Lower lobe of right lung (tissue), 2 donors: ENCODE measurements at regions not wholly inside any gene's neighbourhood (a gene's known extent, or its start where the extent isn't known, plus 50 kb on each side); places are given as distances from the start of the nearest gene placed in this dataset.

ENCODE experiments used
- ATAC-seq, 2 donors: fragments of 200-7000 bp; cut with Tn5 transposase; one replicate each; pipeline ENCODE4 v1.9.1; 2020 to 2022; ENCODE audit warnings: mild to moderate bottlenecking in 2 of 2, moderate library complexity in 2 of 2
- DNase-seq: peaks from one replicate; pipeline ENCODE4 v3.0.0-alpha.2; 2020
- H3K27ac ChIP-seq: fragments of 200-600 bp; one replicate; pipeline ENCODE4 v1.8.0; 2022
- H3K27me3 ChIP-seq: fragments of 200-600 bp; one replicate; pipeline ENCODE4 v1.8.0; 2022; ENCODE audit warnings: low read depth
- H3K36me3 ChIP-seq: fragments of 200-600 bp; one replicate; pipeline ENCODE4 v1.8.0; 2022; ENCODE audit warnings: mild to moderate bottlenecking
- H3K4me1 ChIP-seq: fragments of 200-600 bp; one replicate; pipeline ENCODE4 v1.8.0; 2022
- H3K4me3 ChIP-seq: fragments of 200-600 bp; one replicate; pipeline ENCODE4 v1.8.0; 2022; ENCODE audit warnings: mild to moderate bottlenecking
- H3K9me3 ChIP-seq: fragments of 200-600 bp; one replicate; pipeline ENCODE4 v1.8.0; 2022
- intact Hi-C: fragments of 100-400 bp; cut with DNase I; formaldehyde crosslinking; loops from one replicate; pipeline ENCODE4 v1.11.0; 2022
- TF ChIP-seq, protein P1 (sequence below): fragments of 200-600 bp; IDR thresholded peaks from one replicate; pipeline ENCODE4 v1.8.0; 2022; ENCODE audit warnings: antibody characterized with exemption, mild to moderate bottlenecking
- donor health status: DM: no; HTN: yes; CAD: no; lungs with severe emphysema.

- no peaks in the 10 kb centered on the region for H3K27me3 ChIP-seq
- TF ChIP-seq, protein P1, sequence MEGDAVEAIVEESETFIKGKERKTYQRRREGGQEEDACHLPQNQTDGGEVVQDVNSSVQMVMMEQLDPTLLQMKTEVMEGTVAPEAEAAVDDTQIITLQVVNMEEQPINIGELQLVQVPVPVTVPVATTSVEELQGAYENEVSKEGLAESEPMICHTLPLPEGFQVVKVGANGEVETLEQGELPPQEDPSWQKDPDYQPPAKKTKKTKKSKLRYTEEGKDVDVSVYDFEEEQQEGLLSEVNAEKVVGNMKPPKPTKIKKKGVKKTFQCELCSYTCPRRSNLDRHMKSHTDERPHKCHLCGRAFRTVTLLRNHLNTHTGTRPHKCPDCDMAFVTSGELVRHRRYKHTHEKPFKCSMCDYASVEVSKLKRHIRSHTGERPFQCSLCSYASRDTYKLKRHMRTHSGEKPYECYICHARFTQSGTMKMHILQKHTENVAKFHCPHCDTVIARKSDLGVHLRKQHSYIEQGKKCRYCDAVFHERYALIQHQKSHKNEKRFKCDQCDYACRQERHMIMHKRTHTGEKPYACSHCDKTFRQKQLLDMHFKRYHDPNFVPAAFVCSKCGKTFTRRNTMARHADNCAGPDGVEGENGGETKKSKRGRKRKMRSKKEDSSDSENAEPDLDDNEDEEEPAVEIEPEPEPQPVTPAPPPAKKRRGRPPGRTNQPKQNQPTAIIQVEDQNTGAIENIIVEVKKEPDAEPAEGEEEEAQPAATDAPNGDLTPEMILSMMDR, result no peak
- H3K4me3 ChIP-seq, result no peak overlapping the region
- no peaks in the 10 kb centered on the region for H3K4me1 ChIP-seq
- no peaks in the 10 kb centered on the region for H3K36me3 ChIP-seq
- DNase-seq, result no peak
- H3K27ac ChIP-seq, result no peak overlapping the region
- intact Hi-C loops, result no loop called here
- H3K9me3 ChIP-seq, result no peaks in the 10 kb centered on the region
- ATAC-seq, result no peak
Measured at GRCh38 chr2:155203178-155203577, 504.7 kb downstream of the KCNJ3 start.

DNA sequence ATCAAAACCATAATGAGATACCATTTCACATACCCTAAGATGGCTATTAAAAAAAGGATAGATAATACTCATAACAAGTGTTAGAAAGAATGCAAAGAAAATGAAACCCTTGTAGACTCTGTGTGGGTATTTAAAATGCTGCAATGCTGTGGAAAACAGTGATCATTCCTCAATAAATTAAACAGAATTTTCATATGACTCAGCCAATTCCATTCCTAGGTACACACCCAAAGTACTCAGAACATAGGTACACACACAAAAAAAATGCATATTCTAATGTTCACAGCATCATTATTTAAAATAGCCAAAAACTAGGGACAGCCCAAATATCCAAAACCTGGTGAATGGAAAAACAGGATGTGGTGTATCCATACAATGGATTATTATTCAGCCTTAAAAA, 502.3 kb downstream of the KCNJ3 start:
- H3K36me3 ChIP-seq, result no peaks in the 10 kb centered on the region
- H3K27me3 ChIP-seq, result no peaks in the 10 kb centered on the region
- no peak overlapping the region for H3K27ac ChIP-seq
- no peaks in the 10 kb centered on the region for H3K4me1 ChIP-seq
- ATAC-seq (no peak), DNase-seq (no peak)
- no peak overlapping the region for H3K4me3 ChIP-seq
- TF ChIP-seq, protein P1, result no peak
- intact Hi-C loops, result no loop called here
- no peaks in the 10 kb centered on the region for H3K9me3 ChIP-seq

DNA sequence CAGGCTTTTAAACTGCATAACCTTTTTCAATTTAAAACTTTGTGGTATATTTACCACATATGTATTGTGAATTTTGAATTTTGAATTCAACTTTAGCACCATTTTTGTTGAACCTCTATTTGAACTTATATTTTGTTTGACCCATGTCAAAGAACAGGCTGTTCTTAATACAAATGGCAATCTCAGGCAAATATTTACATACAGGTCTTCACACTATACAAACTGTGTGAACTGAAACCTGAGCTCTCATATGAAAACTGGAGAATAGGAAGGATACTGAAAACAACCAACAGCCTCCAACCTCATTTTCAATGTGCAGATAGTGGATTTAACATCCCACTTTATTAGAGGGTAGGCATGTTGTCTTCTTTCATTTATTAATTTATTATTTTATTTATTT, 491.8 kb downstream of the KCNJ3 start:
- no peak for ATAC-seq
- H3K27ac ChIP-seq, result no peak overlapping the region

DNA sequence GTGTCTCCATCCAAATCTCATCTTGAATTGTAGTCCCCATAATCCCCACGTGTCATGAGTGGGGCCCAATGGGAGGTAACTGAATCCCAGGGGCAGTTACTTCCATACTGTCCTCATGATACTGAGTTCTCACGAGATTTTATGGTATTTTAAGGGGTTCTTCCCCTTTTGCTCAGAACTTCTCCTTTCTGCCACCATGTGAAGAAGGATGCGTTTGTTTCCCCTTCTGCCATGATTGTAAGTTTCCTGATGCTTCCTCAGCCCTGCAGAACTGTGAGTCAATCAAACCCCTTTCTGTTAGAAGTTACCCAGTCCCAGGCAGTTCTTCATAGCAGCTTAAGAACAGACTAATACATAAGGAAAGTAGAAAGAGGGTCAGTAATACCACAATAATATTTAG, 480.4 kb downstream of the KCNJ3 start:
- TF ChIP-seq, protein P1, result no peak
- DNase-seq (no peak), ATAC-seq (no peak)
- no peaks in the 10 kb centered on the region for H3K4me1 ChIP-seq
- intact Hi-C loops, result no loop called here
- H3K27ac ChIP-seq, result no peak overlapping the region
- no peaks in the 10 kb centered on the region for H3K36me3 ChIP-seq
- H3K4me3 ChIP-seq, result no peak overlapping the region
- no peaks in the 10 kb centered on the region for H3K9me3 ChIP-seq
- no peaks in the 10 kb centered on the region for H3K27me3 ChIP-seq

More for the DNA sequence above, 491.8 kb downstream of the KCNJ3 start:
- Histone ChIP-seq H3K4me1 (no peaks in the 10 kb centered on the region), H3K36me3 (no peaks in the 10 kb centered on the region), H3K4me3 (no peak overlapping the region), H3K27me3 (no peaks in the 10 kb centered on the region), H3K9me3 (no peaks in the 10 kb centered on the region)
- intact Hi-C loops, result no loop called here
- DNase-seq, result no peak
- TF ChIP-seq, protein P1, result no peak

GRCh38 chr2:155176345-155176744, 477.9 kb downstream of the KCNJ3 start:
- Histone ChIP-seq H3K27ac (no peak overlapping the region), H3K27me3 (no peaks in the 10 kb centered on the region), H3K4me1 (no peaks in the 10 kb centered on the region), H3K9me3 (no peaks in the 10 kb centered on the region), H3K36me3 (no peaks in the 10 kb centered on the region), H3K4me3 (no peak overlapping the region)
- intact Hi-C loops, result no loop called here
- DNase-seq, result no peak
- ATAC-seq, result no peak
- TF ChIP-seq, protein P1, result no peak

DNA sequence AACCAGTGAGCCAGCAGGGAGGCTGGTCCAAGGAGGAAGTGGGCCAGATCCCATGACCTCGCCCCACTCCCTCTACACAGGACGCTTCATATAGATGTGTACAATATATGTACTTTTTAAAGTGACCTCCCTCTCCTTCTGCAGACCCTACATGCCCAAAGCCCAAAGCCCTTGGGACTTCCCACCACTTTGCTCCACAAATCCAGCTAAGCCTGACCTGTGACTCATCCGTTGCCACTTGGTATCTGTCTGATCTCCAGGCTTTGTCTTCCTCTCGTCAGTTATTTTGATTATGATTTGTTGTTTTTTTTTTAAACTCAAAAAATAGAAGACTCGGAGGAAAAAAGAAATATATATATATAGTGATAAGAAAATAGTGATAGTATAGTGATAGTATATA, 470.8 kb downstream of the KCNJ3 start:
- Histone ChIP-seq H3K9me3 (no peaks in the 10 kb centered on the region), H3K27me3 (no peaks in the 10 kb centered on the region), H3K27ac (no peak overlapping the region), H3K4me3 (no peak overlapping the region), H3K36me3 (no peaks in the 10 kb centered on the region), H3K4me1 (no peaks in the 10 kb centered on the region)
- TF ChIP-seq, protein P1, result no peak
- ATAC-seq (no peak), DNase-seq (no peak)
- intact Hi-C loops, result no loop called here
